ENCODE measurements at regions not wholly inside any gene's neighbourhood (a gene's known extent, or its start where the extent isn't known, plus 50 kb on each side); places are given as distances from the start of the nearest gene placed in this dataset.

- no peaks in the 10 kb centered on the region for H3K27me3 Mint-ChIP-seq (ENCODE audit: unreplicated experiment)
- H3K4me3 Mint-ChIP-seq (ENCODE audit: unreplicated experiment), result no peak overlapping the region
- no peak for DNase-seq
- no peaks in the 10 kb centered on the region for H3K36me3 Mint-ChIP-seq (ENCODE audit: unreplicated experiment)
- no peak for TF ChIP-seq CTCF (IDR thresholded peaks at IDR 0.05; ENCODE audit: partially characterized antibody, unreplicated experiment)
- H3K9me3 Mint-ChIP-seq (ENCODE audit: unreplicated experiment), result peaks cover 8% of the 10 kb centered on the region
- no peaks in the 10 kb centered on the region for H3K4me1 Mint-ChIP-seq (ENCODE audit: low read depth, unreplicated experiment)
- no peak overlapping the region for H3K27ac Mint-ChIP-seq (ENCODE audit: unreplicated experiment)
Measured at GRCh38 chr2:4675295-4675694, 971.9 kb downstream of the DCDC2C start.

DNA sequence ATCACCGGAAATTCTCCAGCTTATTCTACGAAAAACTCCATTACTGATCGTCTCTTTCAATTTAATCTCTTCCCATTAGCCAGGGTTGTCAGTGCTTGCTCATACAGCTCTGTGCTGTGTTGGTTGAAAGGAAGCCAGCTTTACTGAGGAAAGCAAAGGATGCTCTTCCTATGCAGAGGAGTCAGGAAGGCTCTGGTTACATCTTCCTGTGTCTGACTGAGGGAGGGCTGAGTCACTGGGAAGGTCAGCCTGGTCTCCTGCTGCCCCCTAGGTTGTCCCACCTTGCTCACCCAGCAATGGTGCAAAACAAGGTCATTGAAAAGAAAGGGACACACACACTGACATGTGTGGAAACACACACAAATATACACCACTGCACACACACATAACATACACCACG lies 975.6 kb downstream of the DCDC2C start:
- H3K4me1 Mint-ChIP-seq (ENCODE audit: low read depth, unreplicated experiment), result no peaks in the 10 kb centered on the region
- H3K27ac Mint-ChIP-seq (ENCODE audit: unreplicated experiment), result no peak overlapping the region
- H3K9me3 Mint-ChIP-seq (ENCODE audit: unreplicated experiment), result peaks cover 4% of the 10 kb centered on the region
- no peak for TF ChIP-seq CTCF (IDR thresholded peaks at IDR 0.05; ENCODE audit: partially characterized antibody, unreplicated experiment)
- H3K36me3 Mint-ChIP-seq (ENCODE audit: unreplicated experiment), result no peaks in the 10 kb centered on the region
- DNase-seq, result no peak
- H3K4me3 Mint-ChIP-seq (ENCODE audit: unreplicated experiment), result no peak overlapping the region
- H3K27me3 Mint-ChIP-seq (ENCODE audit: unreplicated experiment), result no peaks in the 10 kb centered on the region

DNA sequence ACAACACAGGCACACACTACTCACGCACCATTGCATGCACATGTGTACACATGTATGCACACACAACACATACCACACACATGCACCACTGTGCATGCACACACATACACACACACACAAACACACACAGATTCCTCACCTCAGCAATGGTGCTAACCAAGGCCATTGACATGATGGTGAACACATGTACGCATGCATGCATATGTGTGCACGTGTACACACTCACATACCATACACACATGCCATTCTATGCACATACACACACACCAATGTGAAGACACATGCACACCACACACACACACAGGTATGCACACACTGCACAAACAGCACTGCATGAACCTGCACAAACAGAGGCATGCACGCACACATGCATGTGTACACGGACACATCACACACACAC lies 976.0 kb downstream of the DCDC2C start:
- Mint-ChIP-seq H3K4me3 (ENCODE audit: unreplicated experiment) (no peak overlapping the region), H3K27me3 (ENCODE audit: unreplicated experiment) (no peaks in the 10 kb centered on the region), H3K9me3 (ENCODE audit: unreplicated experiment) (peaks cover 4% of the 10 kb centered on the region), H3K4me1 (ENCODE audit: low read depth, unreplicated experiment) (no peaks in the 10 kb centered on the region), H3K36me3 (ENCODE audit: unreplicated experiment) (no peaks in the 10 kb centered on the region), H3K27ac (ENCODE audit: unreplicated experiment) (no peak overlapping the region)
- TF ChIP-seq CTCF (IDR thresholded peaks at IDR 0.05; ENCODE audit: partially characterized antibody, unreplicated experiment), result no peak
- no peak for DNase-seq

DNA sequence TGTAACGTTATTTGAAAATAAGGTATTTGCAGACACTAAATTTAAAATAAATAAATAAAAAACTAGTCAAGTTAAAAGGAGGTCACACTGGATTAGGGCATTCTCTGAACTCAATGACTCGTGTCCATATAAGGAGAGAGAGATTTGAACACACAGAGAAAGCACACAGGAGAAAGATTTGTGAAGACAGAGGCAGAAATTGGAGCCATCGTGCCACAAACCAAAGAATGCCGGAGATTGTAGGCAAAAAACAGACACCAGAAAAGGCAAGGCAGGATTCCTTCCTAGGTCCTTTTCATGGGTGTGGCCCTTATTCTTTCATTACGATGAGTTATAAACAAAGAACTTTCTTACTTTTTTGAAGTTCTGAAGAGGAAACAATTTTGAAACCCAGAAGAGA lies 981.5 kb downstream of the DCDC2C start:
- H3K9me3 Mint-ChIP-seq (ENCODE audit: unreplicated experiment), result no peaks in the 10 kb centered on the region
- no peak for TF ChIP-seq CTCF (IDR thresholded peaks at IDR 0.05; ENCODE audit: partially characterized antibody, unreplicated experiment)
- H3K4me1 Mint-ChIP-seq (ENCODE audit: low read depth, unreplicated experiment), result no peaks in the 10 kb centered on the region
- no peak overlapping the region for H3K27ac Mint-ChIP-seq (ENCODE audit: unreplicated experiment)
- no peak for DNase-seq
- no peak overlapping the region for H3K4me3 Mint-ChIP-seq (ENCODE audit: unreplicated experiment)
- H3K36me3 Mint-ChIP-seq (ENCODE audit: unreplicated experiment), result peaks cover 5% of the 10 kb centered on the region
- no peaks in the 10 kb centered on the region for H3K27me3 Mint-ChIP-seq (ENCODE audit: unreplicated experiment)

DNA sequence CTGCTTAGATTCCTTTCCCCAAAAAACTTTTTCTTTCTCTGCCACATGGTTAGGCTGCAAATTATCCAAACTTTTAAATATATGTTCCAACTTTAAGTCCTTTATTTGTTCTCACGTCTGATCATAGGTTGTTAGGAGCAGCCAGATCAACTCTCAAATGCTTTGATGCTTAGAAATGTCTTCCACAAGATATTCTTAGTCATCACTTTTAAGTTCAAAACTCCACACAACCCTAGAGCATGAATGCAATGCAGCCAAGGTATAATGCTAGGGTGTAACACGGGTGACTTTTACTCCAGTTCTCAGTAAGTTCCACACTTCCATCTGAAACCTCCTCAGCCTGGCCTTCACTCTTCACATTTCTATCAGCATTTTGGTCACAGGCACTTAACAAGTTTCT lies 987.5 kb downstream of the DCDC2C start:
- Mint-ChIP-seq H3K4me1 (ENCODE audit: low read depth, unreplicated experiment) (no peaks in the 10 kb centered on the region), H3K9me3 (ENCODE audit: unreplicated experiment) (no peaks in the 10 kb centered on the region), H3K27me3 (ENCODE audit: unreplicated experiment) (no peaks in the 10 kb centered on the region), H3K4me3 (ENCODE audit: unreplicated experiment) (no peak overlapping the region), H3K36me3 (ENCODE audit: unreplicated experiment) (peaks cover 5% of the 10 kb centered on the region), H3K27ac (ENCODE audit: unreplicated experiment) (no peak overlapping the region)
- no peak for DNase-seq
- TF ChIP-seq CTCF (IDR thresholded peaks at IDR 0.05; ENCODE audit: partially characterized antibody, unreplicated experiment), result no peak
